GM12891 (cell line): ENCODE measurements at regions not wholly inside any gene's neighbourhood (a gene's known extent, or its start where the extent isn't known, plus 50 kb on each side); places are given as distances from the start of the nearest gene placed in this dataset.

Source experiments
- PAX5 ChIP-seq: IDR thresholded peaks from 2 replicates; pipeline ENCODE4 v1.6.1; 2011; ENCODE audit warnings: low read length, moderate library complexity, mild to moderate bottlenecking; ENCODE audit not compliant: insufficient read depth, severe bottlenecking
- POLR2A ChIP-seq: IDR thresholded peaks from 2 replicates; pipeline ENCODE4 v1.6.1; 2011; ENCODE audit warnings: low read depth, low read length, control low read depth
- POLR2AphosphoS5 ChIP-seq: IDR thresholded peaks from 2 replicates; pipeline ENCODE4 v1.6.1; 2011; ENCODE audit warnings: low read depth, low read length, control low read depth
- POU2F2 ChIP-seq: IDR thresholded peaks from 2 replicates; pipeline ENCODE4 v1.6.1; 2011; ENCODE audit warnings: low read depth, mild to moderate bottlenecking, control low read depth, low read length, moderate library complexity
- SPI1 ChIP-seq: IDR thresholded peaks from 2 replicates; pipeline ENCODE4 v1.6.1; 2011; ENCODE audit warnings: low read depth, low read length, control low read depth
- TAF1 ChIP-seq: IDR thresholded peaks from 2 replicates; pipeline ENCODE4 v1.6.1; 2011; ENCODE audit warnings: low read depth, low read length, control low read depth

DNA sequence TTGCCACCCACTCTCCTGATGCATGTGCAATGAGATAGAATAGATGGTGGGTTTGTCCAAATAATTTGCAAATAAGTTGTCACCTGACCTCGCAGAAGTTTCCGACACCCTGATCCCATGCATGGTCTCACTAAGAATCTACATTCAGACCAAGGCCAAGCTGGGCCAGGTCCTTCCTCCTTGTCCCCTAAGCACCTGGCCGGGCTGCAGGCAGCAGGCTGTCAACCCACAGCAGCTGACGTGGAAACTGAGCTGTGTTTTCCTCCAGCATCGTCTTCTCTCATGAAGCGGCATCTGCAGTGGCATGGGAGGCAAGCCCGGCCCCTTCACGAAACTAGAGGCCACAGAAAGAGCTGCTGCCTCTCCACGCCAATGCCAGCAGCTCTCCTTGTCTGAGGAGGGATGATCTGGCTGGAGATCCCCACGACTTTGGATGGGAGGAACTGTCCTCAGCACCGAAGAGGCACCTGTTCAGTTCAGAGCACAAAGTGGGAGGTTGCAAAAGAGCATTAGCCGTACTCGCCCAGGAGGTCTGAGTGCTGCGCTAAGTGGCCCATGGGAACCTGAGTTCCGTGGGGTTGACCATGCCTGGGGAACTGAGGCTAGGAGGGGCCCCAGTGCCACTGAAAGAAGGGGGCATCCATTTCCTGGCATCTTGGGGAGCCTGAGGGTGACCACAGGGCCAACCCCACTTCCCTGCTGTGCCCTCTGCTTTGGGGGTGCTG lies 110.5 kb upstream of the INSIG1 start:
- no peak for TF ChIP-seq POLR2A
- no peak for TF ChIP-seq POLR2AphosphoS5
- TF ChIP-seq SPI1: no peak
- no peak for TF ChIP-seq TAF1
- no peak for TF ChIP-seq PAX5
- no peak for TF ChIP-seq POU2F2
